ENCODE measurements at regions not wholly inside any gene's neighbourhood (a gene's known extent, or its start where the extent isn't known, plus 50 kb on each side); places are given as distances from the start of the nearest gene placed in this dataset.

- ChIA-PET CTCF (no interaction called here), POLR2A (no interaction called here)
- H3K9me3 ChIP-seq (replicated peaks; ENCODE audit: control insufficient read depth, insufficient read depth, low read length) = no peaks in the 10 kb centered on the region
- H3K4me1 ChIP-seq (ENCODE audit: control insufficient read depth, extremely low read depth, insufficient read depth, low read length) = peaks cover 17% of the 10 kb centered on the region
- no peaks in the 10 kb centered on the region for H3K9me1 ChIP-seq (replicated peaks; ENCODE audit: control insufficient read depth, extremely low read depth, insufficient read depth, low read length)
- no peak overlapping the region for H3K9ac ChIP-seq (replicated peaks; ENCODE audit: extremely low read depth, insufficient read depth, low read length)
- no peaks in the 10 kb centered on the region for H3K36me3 ChIP-seq (ENCODE audit: control insufficient read depth in 2 of 2, extremely low read depth in 1 of 2, insufficient read depth in 2 of 2, low read length in 2 of 2)
- H3K4me3 ChIP-seq (replicated peaks in 1 of 3; ENCODE audit: insufficient read depth in 1 of 3, low read depth in 1 of 3, low read length in 3 of 3) = no peak overlapping the region
- H4K20me1 ChIP-seq (replicated peaks; ENCODE audit: control insufficient read depth, extremely low read depth, insufficient read depth, low read length) = no peaks in the 10 kb centered on the region
- no peaks in the 10 kb centered on the region for H3K79me2 ChIP-seq (ENCODE audit: control insufficient read depth, insufficient read depth, low read length)
- H2AFZ ChIP-seq (ENCODE audit: low read depth, low read length) = no peak overlapping the region
- TF ChIP-seq POLR2AphosphoS5 (IDR thresholded peaks at IDR 0.05; ENCODE audit: insufficient read depth, low read depth, low read length) = no peak
- TF ChIP-seq, protein P1, sequence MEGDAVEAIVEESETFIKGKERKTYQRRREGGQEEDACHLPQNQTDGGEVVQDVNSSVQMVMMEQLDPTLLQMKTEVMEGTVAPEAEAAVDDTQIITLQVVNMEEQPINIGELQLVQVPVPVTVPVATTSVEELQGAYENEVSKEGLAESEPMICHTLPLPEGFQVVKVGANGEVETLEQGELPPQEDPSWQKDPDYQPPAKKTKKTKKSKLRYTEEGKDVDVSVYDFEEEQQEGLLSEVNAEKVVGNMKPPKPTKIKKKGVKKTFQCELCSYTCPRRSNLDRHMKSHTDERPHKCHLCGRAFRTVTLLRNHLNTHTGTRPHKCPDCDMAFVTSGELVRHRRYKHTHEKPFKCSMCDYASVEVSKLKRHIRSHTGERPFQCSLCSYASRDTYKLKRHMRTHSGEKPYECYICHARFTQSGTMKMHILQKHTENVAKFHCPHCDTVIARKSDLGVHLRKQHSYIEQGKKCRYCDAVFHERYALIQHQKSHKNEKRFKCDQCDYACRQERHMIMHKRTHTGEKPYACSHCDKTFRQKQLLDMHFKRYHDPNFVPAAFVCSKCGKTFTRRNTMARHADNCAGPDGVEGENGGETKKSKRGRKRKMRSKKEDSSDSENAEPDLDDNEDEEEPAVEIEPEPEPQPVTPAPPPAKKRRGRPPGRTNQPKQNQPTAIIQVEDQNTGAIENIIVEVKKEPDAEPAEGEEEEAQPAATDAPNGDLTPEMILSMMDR (IDR thresholded peaks at IDR 0.05; ENCODE audit: extremely low read depth in 1 of 2, insufficient read depth in 1 of 2, low read depth in 1 of 2, low read length in 2 of 2) = no peak
- no peak for TF ChIP-seq MYC (IDR thresholded peaks at IDR 0.05; ENCODE audit: low read depth, low read length)
- no peak for TF ChIP-seq GATA2 (IDR thresholded peaks at IDR 0.05; ENCODE audit: insufficient read depth, insufficient read length, low read depth, low read length)
- no peak for TF ChIP-seq JUN (IDR thresholded peaks at IDR 0.05; ENCODE audit: borderline replicate concordance, insufficient read depth, insufficient read length, low read depth)
- no peak for TF ChIP-seq EZH2 (IDR thresholded peaks at IDR 0.05; ENCODE audit: borderline replicate concordance, low read depth, low read length, severe bottlenecking)
- TF ChIP-seq MAX (IDR thresholded peaks at IDR 0.05; ENCODE audit: insufficient read depth, insufficient read length) = no peak
- TF ChIP-seq POLR2A (IDR thresholded peaks at IDR 0.05; ENCODE audit: low read depth, low read length) = no peak
- dilution Hi-C loops (cut with MboI; ENCODE audit: extremely low pct_ligation_motif_present, low sequenced_read_pairs) = no loop called here
- no TSS peak for BruUV-seq (replicated peaks)
- H3K27me3 ChIP-seq (ENCODE audit: control insufficient read depth in 2 of 2, insufficient read depth in 2 of 2, low read length in 2 of 2) = no peaks in the 10 kb centered on the region
- H3K4me2 ChIP-seq (ENCODE audit: insufficient read depth, low read length) = no peak overlapping the region
- DNase-seq (ENCODE audit: low read depth, low spot score) = no peak
- FAIRE-seq = no peak
- H3K27ac ChIP-seq (ENCODE audit: insufficient read depth, low read depth, low read length) = no peak overlapping the region
- intact Hi-C loops (cut with micrococcal nuclease) = no loop called here
These were observed 153.3 kb upstream of the SVIL start for GRCh38 chr10:29788113-29788512.

Measured in endothelial cell of umbilical vein (primary cell).